DMS79 treated with DMSO at 0.1 percent for 48 hours (cell line): ENCODE measurements at regions not wholly inside any gene's neighbourhood (a gene's known extent, or its start where the extent isn't known, plus 50 kb on each side); places are given as distances from the start of the nearest gene placed in this dataset.
A peak's percentile ranks its signal among the peaks of the same experiment; 100 is the strongest.
"Not testable (repeated sequence)": the region's sequence is repeated elsewhere in the genome, so short reads cannot be mapped to it uniquely, and the experiment has no call there.

Experiments used
- DNase-seq: peaks from one replicate; lab custom pipeline; 2025; lab: John Stamatoyannopoulos, UW

DNA sequence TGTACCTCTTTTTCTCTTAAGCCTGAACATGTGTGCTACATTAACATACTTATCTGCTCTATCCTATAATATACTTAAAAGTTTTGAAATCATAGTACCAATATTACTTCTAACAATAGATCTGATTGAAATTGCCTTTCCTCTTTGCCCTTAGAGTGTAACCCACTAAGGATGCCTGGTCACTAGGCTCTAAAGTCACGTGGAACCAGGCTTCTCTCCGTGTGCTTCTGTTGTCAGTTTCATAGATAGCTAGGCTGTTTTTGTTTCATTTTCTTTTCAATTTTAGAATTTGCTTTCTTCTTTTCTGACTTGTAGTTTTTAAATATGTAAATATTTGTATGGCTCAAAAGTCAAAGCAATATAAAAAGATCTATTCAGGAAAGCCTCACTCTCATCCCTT, 100.5 kb upstream of the PZP start:
- DNase-seq, result not testable (repeated sequence)

GRCh38 chr12:9308163-9308562, 100.0 kb upstream of the PZP start:
- not testable (repeated sequence) for DNase-seq

DNA sequence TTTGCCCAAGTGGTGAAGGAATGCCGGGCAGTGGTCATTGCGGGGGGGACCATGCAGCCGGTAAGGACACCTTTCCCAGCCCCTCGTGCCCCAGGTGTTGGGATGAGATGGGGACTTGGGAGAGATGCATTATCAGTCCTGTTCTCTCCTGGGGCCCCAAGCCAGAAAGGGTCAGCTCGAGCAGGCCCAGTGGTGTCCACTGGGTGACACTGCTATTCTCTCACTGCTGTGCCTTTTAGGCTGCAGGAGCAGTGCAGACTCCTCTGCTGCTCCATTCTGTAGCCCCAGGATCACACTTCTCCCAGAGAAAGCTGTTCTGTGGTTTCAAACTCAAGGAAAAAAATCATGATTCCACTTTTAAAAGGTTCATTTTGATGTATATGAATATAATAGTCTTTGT, 99.1 kb upstream of the PZP start:
- not testable (repeated sequence) for DNase-seq

DNA sequence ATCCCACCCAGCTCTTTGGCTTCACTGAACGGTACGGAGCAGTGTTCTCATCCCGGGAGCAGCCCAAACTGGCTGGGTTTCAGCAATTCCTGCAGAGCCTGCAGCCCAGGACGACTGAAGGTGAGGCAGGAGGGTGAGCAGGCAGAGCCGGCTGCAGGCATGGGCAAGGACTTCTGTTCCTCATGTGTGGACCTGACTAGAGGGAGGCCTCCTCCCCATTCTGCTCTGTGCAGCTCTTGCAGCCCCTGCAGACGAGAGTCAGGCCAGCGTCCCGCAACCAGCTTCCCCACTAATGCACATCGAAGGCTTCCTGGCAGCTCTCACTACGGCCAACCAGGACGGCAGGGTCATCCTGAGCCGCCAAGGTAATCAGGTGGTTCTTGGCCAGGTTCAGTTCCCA, 97.8 kb upstream of the PZP start:
- DNase-seq, result not testable (repeated sequence)

DNA sequence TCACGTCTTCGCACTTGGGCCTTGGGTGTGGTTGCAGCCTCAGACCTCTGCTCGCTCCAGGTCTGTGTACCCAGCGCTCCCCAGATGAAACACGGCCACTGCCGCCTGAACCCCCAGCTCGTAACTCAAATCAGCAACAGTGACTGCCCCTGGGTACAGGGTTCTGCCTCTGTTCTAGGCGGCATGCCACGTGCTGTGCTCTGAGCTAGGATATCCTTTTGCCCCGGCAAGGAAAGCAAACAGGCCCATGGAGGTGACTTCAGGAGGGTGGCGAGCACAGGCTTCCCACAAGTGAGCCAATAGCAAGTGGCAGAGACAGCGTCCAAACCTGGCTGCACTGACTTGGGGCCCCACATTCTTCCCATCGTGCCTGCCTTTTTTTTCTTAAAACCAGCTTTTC, 96.3 kb upstream of the PZP start:
- not testable (repeated sequence) for DNase-seq

- DNase-seq, result not testable (repeated sequence)
Measured at GRCh38 chr12:9295872-9296271, 87.7 kb upstream of the PZP start.

- DNase-seq, result not testable (repeated sequence)
Measured at GRCh38 chr12:9294072-9294620, 86.0 kb upstream of the PZP start.

- DNase-seq, result not testable (repeated sequence)
Measured at GRCh38 chr12:9293391-9293790, 85.2 kb upstream of the PZP start.

DNA sequence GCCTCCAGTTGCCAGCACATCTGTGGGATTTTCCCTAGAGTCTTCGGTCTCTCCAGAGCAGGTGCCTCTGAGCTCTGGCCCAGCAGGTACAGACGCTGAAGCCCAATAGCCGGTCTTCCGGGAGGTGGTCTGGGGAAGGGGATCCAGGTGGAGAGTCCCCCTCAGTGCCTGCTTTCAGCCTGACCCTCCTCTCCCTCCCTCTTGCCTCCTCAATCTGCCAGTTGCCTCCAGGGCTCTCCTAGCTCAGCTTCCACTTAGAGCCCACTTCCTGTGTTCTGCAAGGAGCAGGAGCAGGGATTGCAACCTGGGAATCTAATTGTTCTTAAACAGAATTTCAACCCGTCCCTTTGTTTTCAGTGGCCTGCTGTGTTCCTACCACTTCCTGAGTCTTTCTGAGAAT, 81.8 kb upstream of the PZP start:
- DNase-seq, result not testable (repeated sequence)

DNA sequence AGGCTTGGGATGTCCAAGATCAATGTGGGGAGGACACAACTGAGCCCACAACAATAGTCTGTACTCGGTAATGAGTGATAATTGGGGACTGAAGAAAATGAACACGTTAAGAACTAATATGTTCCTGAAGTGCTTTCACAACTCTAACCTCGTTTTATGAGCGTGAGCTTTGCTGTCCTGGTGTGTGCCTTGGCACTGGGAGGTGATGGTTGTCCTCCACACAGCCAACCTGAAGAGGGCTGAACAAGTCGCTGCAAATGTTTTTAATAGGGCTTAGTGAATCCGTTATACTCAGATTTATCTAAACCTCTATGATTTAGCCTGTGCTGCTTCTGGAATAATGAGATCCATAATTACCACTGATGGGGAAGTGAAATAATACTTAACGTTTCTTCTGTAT, 76.5 kb upstream of the PZP start:
- DNase-seq, result not testable (repeated sequence)

DNA sequence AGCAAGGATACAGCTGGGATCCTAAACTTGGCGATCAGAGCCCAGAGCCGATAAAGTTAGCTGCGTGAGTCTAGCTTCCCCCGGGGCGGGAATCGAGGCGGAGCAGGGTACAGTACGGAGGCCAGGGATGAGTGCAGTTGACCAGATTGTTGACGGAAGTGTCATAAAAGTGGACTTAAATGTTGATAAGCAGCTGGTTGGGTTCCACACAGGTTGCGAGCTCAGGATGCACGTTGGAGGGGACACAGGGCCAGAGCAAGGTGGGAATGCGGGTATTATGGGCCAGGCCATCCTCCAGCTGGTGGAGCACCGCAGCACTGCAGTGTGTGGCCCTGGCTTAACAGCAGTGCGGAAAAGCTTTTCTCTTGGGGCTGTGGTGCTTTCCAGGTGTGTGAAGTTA, 76.0 kb upstream of the PZP start:
- not testable (repeated sequence) for DNase-seq

DNA sequence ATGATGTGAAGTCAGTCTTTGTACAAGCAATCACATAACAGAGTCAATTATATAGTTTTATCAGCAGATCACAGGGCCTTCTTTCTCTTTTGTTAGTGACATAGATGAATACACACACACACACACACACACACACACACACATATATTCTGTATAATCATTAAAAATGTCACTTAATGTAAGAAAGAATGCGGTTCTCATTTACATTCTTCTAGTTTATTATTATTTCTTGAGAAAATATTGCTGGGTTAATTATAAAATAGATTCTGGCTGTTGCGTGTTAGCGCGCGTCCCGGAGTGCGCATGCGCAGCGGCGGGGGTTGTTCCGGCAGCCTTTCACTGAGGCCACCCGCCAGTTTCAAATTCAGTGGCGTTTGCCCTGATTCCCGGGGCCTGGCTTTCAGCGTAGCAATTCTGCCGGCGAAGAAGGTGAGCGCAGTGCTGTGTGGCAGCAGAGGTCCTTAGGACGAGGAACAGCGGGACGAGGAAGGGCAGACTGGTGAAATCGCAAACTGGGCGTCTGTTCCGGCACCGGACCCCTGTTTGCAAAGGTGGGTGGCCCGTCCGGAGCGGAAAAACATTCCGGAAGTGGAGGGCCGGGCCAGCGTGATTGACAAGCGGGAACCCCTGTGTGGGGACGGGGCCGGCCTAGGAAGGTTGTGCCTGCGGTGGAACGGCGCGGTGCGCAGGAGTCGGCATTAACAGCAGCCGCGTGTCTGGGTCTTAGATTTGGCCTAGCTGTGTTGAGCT, 75.3 kb upstream of the PZP start:
- peak; percentile 77 for DNase-seq

DNA sequence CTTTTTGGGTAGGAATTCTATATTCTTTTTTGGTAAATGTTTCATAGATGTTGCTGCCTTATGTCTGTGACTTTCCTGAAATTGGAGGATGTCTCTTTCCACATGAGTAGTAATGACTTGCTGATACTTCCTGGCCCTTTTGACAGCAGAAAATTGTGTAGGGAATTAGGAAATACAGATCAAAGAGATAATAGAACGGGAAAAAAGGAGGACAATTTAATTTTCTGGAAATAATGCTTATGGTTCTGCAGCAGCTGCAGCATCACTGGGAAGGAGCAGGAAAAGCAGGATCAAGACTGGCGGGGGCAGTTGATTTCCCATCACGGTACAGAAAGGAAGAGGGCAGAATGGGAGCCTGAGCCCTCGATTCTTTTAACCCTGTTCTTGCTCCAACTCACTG, 68.8 kb upstream of the PZP start:
- no peak for DNase-seq

DNA sequence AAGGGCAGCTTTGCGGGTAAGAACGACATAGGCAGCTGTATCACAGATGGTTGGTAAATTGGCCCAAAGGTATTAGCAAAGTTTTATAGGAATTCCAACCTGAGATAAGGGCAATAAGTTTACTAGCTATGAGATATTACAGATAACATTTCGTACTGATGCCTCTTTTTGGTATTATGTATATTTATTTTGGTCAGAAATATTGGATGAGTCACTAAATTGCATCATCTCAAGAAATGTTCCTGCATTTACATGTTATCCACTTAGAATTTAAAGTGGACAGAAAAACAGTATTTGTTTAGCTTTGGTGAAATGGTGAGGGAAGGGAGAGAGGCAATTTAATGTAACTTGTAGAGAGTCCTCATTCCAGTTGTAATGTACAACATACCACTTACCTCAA, 65.1 kb upstream of the PZP start:
- DNase-seq, result no peak

DNA sequence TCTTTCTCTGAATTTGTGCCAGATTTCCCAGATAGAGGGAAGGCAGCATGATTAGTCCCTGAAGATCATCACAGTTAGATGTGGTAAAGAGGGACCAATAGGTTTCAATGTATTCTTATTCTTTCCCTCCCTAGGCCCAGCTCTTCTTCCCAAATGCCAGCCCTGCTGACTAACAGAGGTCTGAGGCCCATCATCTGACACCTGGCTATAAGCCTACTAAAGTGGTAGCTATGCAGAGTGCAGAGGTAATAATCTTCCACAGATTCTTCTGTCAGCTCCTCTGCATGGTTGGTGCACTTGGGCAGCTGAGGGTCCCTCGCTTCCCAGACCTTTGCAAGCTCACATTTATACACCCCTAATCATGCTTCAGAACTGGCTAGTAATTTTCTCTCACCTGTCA, 63.7 kb upstream of the PZP start:
- DNase-seq, result no peak

DNA sequence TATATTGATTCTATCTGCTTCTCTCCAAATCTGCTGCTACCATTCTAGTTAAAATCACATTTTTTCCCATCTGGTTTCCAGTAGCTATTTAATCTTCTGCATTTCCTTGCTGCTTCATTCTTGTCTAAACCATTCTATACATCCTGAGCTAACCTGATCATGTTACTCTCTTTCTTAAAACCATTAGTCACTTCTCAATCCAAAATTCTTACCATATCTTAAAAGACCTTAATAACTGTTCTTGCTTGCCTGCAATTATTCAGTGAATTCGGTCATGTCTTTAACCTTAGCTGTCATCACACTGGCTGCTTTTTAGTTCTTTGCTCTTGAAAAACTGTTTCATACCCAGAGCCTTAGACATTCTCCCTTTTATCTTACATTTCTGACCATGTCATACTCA, 56.4 kb upstream of the PZP start:
- DNase-seq, result no peak

- no peak for DNase-seq
Measured at GRCh38 chr12:9260931-9261330, 52.7 kb upstream of the PZP start.

DNA sequence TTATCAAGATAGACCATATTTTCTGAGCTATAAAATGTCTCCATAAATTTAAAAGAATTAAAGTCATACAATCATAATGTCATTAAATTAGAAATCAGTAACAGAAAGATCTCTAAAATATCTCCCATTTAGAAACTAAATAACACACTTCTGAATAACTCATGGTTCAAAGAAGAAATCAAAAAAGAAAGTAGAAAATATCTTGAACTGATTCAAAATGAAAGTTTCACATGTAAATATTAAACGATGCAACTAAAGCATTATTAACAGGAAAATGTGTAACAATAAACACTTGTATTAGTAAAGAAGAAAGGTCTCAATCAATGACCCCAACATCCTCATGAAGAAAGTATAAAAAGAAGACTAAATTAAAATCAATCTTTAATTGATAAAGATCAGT, 50.5 kb upstream of the PZP start:
- DNase-seq, result no peak
